Activated CD8-positive, alpha-beta memory T cell treated with anti-CD3 and anti-CD28 coated beads for 24 hours (primary cell): ENCODE measurements at regions not wholly inside any gene's neighbourhood (a gene's known extent, or its start where the extent isn't known, plus 50 kb on each side); places are given as distances from the start of the nearest gene placed in this dataset.

Experiments used
- DNase-seq: peaks from one replicate; pipeline ENCODE4 v3.0.0-alpha.2; 2020

DNA sequence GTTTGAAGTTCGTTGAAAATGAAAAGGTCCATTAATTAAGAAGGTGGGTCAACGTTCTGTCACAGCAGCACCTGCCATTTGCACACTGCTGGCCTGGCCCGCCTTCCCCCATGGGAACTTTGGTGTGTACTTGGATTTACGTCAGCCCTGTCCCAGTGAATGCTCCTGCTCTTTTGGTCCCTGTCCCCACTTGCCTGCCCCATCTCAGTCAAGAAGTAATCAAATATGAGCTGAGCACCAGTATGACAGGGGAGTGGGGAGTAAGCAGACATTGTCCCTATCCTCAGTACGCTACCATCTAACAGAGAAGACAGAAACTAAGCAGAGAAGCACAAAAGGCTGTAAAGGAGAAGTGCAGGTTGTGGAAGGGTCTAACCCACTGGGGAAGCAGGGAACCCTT lies 65.1 kb downstream of the SLC4A3 start:
- no peak for DNase-seq

DNA sequence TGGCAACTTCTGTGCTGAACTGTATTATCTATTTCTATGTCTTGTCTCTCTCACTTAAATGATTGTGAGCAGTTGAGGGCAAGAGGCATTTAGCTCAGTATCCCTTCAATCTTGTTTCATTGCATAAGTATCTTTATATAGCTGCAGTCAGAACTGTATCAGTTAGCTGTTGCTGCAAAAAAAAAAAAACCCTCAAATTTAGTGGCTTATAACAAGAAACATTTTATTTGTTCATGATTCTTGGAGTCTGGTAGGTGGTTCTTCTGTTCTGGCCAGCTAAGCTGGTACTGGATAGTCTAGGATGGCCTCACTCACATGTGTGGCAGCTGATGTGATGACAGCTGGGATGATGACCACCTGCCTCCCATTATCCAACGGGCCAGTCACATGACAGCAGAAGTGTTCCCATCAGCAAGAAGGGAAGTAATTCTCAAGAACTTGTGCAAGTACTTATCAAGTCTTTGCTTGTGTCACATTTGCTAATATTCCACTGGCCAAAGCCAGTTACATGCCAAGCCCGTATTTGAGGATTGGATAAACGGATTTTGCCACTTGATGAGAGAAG lies 67.8 kb downstream of the SLC4A3 start:
- DNase-seq = no peak

GRCh38 chr2:219697811-219698747 lies 70.6 kb downstream of the SLC4A3 start:
- no peak for DNase-seq

DNA sequence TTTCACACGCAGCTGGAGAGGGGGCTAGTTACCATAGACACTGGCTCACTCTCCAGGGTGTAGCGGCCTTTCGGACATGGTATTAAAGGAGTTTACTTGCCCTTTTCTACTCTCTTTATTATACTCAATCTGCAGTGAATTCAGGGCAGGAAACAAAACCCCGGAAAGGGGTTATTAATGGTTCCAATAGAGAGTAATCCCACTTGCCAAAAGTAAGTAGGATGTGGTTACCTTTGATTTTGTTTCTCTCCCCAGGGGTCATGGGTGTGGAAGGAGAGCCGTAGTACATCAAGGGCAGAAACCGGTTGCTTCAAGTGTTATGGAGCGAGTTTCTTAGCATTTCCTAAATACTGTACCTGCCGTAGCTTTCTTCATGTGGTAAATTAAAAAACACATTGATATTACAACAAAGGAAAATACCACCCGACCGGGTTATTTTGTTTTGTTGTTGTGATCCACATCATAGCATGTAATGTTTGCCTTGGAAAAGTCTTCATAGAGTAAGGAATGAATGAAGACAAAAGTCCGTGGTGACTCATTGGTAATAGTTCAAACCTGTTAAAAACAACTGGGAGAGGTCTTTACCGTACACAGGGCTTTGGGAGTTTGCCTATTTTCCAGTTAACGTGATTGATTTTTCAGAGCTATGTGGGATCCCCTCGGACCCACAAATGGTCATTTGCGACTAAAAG lies 71.5 kb downstream of the SLC4A3 start:
- DNase-seq = no peak

DNA sequence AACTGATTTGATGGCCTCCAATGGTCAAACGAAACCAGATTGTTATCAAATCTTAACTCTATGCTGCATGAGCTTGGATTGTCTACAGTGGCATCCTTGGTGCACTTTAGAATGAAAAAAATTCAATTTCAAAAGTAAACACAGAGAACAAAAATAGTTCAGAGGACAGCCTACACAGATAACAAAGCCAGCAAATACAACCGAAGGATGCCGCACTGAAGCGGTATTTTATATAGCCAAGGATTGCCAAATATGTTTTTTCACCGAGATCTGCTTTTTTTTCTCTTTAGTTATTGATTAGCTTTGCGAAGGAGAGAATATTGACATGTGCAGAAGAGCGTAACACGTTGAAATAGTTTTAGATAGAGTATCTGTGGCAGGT lies 72.0 kb downstream of the SLC4A3 start:
- DNase-seq = no peak

GRCh38 chr2:219701847-219702634 lies 74.6 kb downstream of the SLC4A3 start:
- DNase-seq = no peak

- DNase-seq = no peak
These were observed 75.5 kb downstream of the SLC4A3 start for GRCh38 chr2:219702796-219703545.

DNA sequence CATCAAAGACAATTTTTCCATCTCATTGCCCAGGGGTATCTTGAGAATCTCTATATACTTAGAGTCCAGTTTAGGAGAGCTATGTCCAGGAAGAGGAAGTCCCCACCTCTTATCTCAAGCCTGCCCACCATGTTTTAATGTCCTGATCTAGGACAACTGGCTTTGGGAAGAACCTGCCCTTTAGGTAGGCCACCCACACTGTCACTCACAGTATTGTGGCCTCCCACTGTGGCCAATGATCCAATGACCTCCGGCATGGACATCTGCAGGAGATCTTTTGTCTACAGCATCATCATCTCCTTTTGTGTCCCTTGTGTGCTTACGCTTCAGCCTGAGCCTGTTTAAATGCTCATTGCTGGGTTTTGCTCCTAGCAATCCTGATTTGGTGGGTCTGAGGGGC lies 77.4 kb downstream of the SLC4A3 start:
- no peak for DNase-seq

GRCh38 chr2:219706823-219707281 lies 79.4 kb downstream of the SLC4A3 start:
- no peak for DNase-seq

GRCh38 chr2:219707496-219708285 lies 80.3 kb downstream of the SLC4A3 start:
- no peak for DNase-seq

- no peak for DNase-seq
These were observed 81.9 kb downstream of the SLC4A3 start for GRCh38 chr2:219709331-219709761.

GRCh38 chr2:219713110-219713509 lies 85.7 kb downstream of the SLC4A3 start:
- no peak for DNase-seq

DNA sequence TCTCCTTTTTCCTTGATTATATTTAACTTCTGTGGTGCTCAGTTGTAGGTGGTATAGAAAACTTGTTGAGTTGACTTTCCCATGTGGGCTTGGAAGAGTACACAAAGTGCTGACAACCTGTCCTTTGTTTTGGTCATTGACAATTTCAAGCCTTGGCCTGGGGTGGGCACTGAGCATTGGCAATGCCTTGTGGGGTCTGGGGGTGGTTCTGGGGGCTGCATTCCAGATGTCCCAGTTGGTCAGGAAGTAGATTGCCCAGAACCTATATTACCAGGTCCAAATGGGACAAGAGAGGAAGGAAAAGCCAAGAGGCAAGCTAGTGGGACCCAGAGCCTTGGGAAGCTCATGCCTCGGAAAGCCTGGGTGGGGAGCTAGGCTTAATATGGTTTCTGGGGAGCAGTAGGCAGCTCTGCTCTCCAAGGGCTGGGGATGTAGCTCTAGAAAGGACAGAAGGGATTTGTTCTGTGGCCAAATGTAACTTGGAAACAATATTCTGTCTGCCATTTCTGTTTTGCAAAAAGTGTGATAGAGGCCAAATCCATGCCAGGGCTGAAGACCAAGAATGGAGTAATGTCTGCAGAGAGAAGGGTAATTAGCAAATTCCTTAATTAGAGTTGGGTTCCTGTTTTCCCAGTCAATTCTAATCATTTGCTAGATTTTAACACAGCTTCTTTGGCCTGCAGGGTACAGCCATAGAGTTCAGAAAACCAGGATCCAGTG lies 87.4 kb downstream of the SLC4A3 start:
- DNase-seq = no peak

DNA sequence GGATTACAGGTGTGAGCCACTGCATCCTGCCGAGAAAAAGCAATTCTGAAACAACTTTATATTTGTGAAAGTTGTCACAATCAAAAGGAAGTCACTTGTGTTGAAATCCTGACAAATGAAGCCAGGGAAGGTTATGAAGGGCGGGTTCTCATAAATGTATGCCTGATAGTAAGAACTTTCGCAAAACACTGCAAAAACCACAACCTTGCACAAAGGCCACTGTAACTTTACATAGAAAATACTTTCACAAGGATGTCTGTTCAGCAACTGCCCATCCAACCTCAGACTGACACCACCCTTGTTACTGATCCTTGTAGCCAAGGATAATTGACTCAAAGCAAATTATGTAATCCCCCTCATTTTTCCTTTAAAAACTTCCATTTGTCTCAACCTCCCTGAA lies 90.6 kb downstream of the SLC4A3 start:
- DNase-seq = no peak

- no peak for DNase-seq
These were observed 92.1 kb downstream of the SLC4A3 start for GRCh38 chr2:219719521-219719920.

- no peak for DNase-seq
These were observed 93.5 kb downstream of the SLC4A3 start for GRCh38 chr2:219720956-219721355.

DNA sequence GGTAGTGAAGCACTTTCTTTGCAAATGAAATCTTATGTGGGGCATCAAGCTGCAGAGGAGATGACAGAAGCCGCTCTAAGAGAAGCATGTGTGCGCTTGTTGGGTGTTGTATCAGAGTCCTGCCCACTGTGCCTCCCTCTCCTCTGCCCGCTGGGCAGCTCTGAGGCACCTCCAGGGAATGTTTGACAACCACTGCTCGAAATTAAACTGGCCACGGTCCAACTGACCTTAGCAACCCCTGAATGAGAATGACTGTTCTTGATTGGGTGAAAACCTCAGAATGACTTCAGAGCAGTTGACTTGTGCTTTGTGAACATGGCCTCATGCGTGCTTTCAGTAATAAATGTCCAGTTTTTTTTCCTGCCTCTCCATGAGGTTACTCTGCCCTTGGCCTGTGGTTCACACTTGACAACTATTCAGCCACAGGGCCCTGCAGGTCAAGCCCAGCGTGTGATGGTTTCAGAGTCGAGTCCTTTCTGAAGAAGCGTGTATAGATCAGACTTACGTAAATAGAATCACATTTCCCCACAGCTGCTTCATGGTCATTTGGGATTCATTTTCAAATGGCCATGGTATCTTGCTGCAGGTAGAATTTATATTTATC lies 94.9 kb downstream of the SLC4A3 start:
- no peak for DNase-seq

- DNase-seq = no peak
These were observed 95.9 kb downstream of the SLC4A3 start for GRCh38 chr2:219723311-219723710.

DNA sequence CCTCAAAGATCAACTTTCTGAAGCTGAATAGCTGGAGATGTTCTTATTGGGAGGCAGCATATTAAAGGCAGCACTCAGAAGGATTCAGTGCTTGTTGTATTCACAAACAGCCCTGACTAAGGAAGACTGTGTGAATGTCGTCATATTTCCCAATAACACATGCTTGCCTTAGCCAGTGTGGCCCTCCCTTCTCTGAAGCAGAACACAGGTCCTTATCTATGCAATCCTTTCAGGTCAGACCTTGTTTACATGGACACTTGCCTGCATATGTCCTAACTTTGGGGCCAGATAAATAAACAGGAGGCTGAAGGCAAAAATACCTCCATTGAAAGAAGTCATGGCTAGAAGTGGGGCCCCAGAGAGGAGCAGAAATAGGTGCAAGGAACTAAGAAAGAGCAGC lies 97.2 kb downstream of the SLC4A3 start:
- DNase-seq = no peak

- DNase-seq = no peak
These were observed 99.5 kb downstream of the SLC4A3 start for GRCh38 chr2:219726916-219727315.
